A673 (cell line): ENCODE measurements at regions not wholly inside any gene's neighbourhood (a gene's known extent, or its start where the extent isn't known, plus 50 kb on each side); places are given as distances from the start of the nearest gene placed in this dataset.

ENCODE experiments used
- CTCF ChIP-seq: fragments of 300-800, 200-600 bp; sonication (generic); conservative IDR thresholded peaks from 2 replicates; pipeline ENCODE4 v1.5.1; 2017; ENCODE audit warnings: low read depth, mild to moderate bottlenecking, antibody characterized with exemption, low read length, moderate library complexity, mixed read lengths
- EZH2 ChIP-seq: fragments of 200-600 bp; sonication (generic); IDR thresholded peaks from 2 replicates; pipeline ENCODE4 v1.6.1; 2017; ENCODE audit warnings: borderline replicate concordance, low read depth, mild to moderate bottlenecking, mixed read lengths, antibody characterized with exemption, low read length; ENCODE audit not compliant: poor library complexity, severe bottlenecking

GRCh38 chr3:103953796-103954195 is 1412.9 kb upstream of the ALCAM start:
- TF ChIP-seq CTCF (no peak), EZH2 (no peak)
